NCI-H82 treated with DMSO at 0.1 percent for 48 hours (cell line): ENCODE measurements at regions not wholly inside any gene's neighbourhood (a gene's known extent, or its start where the extent isn't known, plus 50 kb on each side); places are given as distances from the start of the nearest gene placed in this dataset.
A peak's percentile ranks its signal among the peaks of the same experiment; 100 is the strongest.
"Not testable (repeated sequence)": the region's sequence is repeated elsewhere in the genome, so short reads cannot be mapped to it uniquely, and the experiment has no call there.

Experiments used
- DNase-seq: peaks from one replicate; lab custom pipeline; 2025; ENCODE audit not compliant: unreplicated experiment; lab: John Stamatoyannopoulos, UW

DNA sequence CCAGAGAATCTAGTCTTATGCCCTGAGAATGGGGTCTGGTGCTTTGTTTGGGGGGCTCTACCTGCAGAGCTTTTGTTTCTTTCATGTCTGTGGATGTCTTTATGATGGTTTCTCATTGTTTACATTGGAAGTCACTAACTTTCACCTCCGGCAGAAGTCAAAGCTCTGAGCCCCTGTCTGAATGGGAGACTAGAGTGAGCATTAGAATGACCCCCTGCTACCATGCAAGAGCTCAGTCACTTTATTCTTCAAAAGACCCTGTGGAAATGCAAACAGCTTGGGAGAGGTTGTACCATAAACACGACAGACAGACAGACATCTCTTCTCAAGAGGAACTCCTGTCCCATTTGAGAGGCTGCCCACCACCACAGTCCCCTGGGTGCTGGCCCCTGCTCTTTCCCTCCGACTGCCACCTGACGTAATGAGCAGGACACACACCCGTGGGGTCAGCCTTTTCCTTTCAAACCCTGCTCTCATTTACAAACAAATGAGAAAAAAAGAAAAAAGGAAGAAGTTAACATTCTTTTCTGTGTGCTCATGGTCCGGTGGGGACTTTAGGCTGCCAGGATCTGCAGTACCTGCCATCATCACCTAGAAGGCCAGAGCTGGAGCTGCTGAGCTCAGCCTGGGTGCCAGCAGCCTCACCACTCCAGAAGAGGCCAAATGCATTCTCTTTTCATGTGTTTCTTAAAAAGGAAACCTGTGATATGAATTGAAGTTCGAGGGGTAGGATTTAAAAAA is 91.6 kb downstream of the FZD1 start:
- no peak for DNase-seq

DNA sequence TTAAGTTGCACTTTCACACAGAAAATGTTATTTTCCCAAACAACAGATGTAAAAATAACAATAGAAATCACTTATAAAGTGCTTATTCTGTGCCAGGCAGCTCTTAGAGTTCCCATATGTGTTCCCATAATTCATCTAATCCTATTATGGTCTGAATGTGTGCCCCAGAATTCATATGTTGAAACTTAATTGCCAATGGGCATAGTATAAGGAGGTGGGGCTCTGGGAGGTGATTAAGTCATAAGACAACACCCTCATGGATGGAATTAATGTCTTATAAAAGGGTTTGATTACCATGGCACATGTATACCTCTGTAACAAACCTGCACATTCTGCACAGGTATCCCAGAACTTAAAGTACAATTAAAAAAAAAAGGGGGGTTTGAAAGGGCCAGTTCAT is 92.7 kb downstream of the FZD1 start:
- DNase-seq, result no peak

DNA sequence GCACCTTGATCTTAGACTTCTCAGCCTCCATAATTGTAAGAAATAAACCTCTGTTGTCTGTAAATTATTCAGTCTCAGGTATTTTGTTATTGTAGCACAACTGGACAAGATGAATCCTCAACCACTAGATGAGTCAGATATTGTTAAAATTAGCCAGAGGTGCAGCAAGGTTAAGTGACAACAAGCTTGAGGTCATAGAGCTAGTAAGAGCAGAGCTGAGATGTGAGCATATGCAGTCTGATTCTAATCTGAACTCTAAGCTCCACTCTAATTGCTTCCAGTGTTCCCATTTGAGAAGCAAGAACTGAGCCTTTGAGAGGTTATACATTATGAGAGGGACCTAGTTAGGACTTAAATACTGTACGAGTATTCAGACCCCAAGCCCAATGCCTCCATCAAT is 93.1 kb downstream of the FZD1 start:
- DNase-seq, result peak; percentile 74

DNA sequence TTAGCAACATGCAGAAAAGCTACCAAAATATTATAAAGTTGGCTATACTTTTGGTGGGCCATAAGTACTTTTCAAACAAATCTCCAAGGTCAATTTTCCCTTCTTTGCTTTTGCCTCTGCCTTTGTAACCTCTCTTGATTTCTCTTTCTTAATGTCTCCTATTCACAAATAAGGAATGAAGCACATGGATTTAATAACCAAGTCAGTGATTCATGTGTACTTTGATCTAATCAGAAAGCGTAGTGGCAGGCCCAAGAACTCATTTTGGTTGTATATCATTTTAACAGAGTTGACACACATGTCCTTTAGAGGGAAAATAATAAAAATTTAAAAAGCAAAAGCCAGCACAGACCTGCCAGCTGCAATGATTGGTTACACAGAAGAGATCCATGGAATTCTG is 93.7 kb downstream of the FZD1 start:
- DNase-seq, result no peak

DNA sequence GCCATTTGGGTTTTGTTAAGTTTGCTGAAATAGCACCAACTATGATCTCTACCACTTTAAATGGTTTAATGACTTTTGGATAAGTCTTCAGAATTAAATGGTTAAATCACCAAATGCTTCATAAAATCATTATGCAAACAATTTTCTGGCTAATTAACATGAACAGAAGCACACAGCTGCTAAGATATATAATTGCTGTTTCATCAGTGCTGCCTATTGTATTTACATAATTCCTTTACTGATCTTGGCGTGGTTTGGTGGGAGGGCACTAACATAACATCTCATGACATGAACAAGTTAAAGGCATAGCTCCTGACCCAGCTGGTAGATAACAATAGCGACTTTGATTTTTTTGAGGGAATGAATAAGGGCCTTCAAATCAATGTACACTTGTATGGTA is 94.1 kb downstream of the FZD1 start:
- DNase-seq, result no peak

DNA sequence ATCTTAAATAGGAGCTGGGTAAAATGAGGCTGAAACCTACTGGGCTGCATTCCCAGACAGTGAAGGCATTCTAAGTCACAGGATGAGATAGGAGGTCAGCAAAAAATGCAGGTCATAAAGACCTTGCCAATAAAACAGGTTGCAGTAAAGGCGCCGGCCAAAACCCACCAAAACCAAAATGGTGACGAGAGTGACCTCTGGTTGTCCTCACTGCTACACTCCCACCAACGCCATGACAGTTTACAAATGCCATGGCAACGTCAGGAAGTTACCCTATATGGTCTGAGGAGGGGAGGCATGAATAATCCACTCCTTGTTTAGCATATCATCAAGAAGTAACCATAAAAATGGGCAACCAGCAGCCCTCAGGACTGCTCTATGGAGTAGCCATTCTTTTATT is 100.9 kb downstream of the FZD1 start:
- DNase-seq, result not testable (repeated sequence)

DNA sequence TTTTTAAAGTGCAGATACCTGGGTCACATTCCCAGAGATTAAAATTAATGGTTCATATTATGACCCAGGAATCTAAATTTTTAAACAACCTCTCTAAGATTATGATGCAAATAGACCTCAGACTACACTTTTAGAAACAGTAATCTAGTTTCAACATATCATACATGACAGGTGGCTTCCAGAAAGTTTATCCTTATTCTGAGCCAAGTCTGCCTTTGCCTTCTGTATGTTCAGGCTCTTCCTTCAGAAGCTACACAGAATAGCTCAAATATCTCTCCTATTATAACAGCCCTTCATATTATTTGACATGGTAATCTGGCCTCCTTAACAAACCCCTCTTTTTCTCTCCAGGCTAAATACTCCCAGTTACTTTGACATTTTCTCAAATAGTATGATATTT is 101.9 kb downstream of the FZD1 start:
- no peak for DNase-seq

DNA sequence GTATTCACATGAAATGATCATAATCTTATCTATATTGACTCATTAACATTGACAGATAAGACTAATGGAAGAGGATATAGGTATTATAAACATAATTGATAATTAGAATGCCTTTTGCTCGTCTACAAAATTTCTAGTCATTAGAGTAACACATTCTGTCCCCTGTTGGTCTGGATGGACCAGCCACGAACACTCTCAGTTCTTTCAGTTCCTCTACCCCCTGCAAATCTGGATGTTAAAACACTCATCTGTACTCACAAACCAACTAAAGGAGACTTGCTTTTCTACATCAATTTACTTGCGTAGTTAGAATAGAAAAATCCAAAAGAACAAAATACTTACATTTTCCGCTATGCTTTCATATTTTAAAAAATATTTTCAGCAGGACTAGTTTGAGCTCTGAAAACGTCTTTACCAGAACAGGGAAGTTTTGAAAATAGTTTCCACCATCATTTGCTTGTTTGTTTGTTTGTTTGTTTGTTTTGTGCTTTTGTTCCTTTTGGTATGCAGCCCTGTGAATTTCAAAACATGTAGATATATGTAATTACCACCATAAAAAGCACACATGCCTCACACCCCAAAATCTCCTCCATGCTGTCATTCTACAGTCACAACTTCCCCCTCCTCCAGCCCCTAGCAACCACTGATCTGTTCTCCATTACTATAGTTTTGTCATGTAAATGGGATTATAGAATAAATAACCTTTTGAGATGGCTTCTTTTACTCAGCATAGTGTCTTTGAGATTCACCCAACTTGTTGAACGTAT is 103.8 kb downstream of the FZD1 start:
- DNase-seq, result no peak

DNA sequence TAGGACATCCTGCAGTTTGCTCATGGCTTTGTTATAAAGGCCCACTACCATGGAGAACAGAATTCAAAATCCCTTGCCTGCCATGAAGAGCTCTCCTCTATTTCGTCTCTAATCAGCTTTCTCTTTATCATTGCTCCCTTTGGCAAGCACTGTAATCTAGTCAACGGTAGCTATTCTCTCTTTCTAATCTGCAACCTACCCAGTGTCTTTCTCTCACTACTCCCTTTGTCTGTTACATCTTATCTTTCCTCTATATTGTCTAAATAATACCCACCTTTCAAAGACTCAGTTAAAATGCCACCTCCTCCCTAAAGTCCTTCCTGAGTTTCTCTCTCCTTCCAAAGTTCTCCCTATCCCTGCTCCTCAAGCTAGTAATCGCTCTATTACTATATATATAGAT is 108.1 kb downstream of the FZD1 start:
- DNase-seq, result peak; percentile 70

DNA sequence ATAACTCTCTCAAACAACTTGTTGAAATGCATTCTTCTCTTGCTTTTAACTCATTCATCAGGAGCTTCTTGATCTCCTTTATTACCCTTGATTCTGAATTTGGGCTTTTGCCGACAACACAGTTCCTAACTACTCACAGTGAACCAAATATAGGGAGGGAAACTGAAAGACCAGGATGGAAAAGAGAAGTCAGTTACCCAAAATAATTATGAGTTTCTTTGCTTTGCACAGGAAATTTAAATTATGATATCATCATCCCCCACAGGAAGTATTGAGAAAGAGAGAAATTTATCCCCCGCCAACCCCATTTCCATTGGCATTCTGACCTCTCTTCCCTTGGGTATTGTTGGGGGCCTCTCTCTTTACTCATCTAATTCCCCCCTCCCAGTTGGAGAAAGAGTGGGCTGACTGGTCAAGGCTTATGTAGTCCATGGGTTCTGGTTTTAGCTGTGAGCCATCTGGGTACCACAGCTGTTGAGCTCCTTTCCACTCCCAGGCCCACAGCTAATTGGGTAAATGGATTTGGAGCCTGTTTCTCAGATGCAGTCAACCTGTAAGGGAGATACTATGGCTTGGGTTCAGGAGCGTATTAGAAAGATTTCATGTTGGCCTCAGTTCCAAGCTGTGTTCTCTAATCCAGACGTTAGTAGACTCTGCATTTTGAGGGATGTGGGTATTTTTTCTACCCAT is 109.0 kb downstream of the FZD1 start:
- DNase-seq, result peak; percentile 99

DNA sequence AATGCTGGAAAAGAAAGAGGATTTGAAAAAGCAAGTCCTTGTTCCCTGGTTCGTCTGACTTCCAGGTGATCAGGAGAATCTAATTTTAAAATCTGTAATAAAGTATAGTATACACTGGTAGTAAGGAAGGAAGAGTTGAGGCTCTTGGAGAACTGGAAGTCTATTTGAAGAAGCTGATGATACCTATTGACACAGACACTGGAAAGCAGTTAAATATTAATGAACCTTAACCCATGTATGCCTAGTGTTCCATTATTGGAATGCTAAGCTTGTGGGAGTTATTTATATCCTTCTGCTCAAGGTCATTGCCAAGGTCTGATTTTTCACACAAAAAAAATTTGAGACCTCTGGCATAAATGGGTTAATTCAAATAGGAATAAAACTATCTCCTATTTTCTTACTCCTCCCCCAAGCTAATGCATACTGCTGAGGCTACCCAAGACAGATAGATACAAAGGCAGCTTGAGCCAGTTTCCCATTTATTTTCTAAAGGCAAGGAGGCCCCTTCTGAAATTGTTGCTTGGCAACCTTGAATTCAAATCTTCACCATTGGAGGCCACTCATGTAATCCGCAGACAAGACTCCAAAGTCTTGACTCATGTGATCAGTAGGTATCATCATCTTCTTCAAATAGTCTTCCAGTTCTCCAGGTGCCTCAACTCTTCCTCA is 110.2 kb downstream of the FZD1 start:
- DNase-seq, result no peak

DNA sequence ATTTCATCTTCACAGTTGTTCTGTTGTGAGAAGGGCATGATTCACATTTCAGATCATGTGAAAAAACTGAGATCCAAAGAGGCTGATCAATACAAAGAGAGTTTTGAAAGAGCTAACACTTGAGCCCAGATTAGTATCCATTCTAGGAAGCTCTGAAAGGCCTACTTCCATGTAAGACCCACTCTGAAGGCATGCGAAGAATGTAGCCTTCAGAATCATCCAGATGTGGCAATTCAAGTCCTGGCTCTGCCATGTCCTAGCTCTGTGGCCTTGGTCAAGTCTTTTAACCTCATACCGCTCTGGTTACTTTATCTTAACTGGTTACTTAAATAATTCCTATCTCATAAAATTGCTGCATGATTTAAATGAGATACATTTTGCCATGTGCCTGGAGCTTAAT is 111.1 kb downstream of the FZD1 start:
- no peak for DNase-seq

DNA sequence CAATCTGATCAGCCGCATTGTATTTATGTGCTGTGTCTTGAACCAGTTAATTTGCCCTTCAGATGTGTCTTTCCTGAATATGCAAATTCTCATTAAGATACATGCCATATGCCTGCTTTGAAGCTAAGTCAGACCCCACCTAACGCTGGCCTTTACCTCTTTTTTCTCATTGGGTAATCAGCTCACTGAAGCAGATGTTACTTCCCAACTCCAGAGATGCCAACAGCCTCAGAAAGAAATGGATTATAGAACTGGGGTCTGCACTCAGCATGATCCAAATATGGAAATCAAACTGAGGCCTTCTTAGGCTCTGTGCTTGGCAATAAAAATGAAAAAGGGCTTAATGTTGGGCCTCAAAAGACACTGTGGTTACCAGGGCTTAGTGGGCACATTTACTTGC is 113.9 kb downstream of the FZD1 start:
- DNase-seq, result peak; percentile 76

DNA sequence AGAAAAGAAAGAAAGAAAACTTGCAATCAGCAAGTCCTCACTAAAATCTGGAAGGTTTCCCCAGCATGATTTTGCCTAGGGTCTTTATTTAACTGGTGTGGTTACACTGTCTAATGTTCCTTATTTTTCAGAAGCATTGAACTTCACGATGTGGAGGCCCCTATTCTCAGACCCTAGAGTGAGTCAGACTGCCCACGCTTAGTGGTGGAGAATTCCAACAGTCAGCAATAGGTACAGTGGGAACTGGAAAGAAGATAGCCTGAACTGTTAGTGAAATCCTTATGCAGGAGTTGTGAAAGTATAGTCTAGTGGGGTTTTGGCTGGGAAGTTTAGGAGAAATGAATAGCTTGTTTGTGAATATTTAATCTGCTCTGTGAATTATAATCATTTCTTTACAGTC is 115.0 kb downstream of the FZD1 start:
- no peak for DNase-seq

DNA sequence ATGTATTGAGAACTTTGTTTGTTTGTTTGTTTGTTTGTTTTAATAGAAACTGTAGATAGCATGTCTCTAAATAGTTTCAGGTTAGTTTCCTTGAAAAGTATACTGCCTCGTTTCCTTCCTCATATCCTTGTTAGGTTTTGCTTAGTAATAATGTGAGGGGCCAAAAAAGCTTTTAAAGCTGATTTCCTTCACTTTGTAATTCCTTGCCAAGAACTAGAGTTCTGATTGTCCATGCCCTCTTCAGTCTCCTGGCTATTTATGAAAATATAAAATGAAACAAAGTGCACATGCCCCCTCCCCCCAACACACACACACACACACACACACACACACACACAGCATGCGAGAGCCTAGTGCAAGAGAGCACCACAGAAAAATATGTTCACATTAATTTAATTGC is 115.8 kb downstream of the FZD1 start:
- DNase-seq, result no peak

DNA sequence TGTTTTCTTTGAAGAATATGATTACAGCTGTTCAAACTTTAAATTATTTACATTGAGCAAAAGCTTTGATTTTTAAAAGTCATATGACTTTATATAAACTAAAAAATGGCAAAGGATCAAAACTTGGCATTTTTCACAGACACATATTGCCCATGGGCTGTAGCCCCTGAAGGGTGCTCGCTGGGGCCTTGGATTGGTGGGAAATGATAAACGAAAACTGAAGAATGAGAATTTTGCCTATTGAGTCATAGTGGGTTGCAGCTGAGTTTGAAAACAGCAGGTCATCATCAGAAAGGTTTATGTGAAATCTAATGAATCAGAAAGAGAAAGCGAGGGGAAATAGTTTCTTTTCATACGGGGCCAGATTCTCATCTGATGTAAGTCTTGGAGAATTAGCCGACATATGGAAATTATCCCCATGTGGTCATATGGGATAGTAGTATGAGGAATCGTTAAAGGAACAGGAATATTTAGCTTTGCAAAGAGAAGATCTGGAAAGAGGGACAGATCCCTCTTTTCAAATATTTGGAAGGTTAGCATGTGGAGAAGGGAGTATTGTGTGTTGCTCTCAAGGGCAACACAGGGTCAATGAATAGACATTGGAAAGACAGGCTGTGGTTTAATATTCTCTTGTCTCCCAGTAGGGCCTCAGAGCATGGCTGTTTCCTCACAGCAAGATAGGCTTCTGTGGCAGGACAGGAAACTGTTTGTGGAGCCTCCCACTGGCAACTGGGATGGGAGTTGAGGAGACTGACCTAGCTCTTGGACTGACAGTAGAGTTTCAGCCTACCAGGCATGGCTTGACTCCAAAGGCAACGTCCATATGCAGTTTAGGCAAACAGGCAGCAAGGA is 119.0 kb downstream of the FZD1 start:
- no peak for DNase-seq

DNA sequence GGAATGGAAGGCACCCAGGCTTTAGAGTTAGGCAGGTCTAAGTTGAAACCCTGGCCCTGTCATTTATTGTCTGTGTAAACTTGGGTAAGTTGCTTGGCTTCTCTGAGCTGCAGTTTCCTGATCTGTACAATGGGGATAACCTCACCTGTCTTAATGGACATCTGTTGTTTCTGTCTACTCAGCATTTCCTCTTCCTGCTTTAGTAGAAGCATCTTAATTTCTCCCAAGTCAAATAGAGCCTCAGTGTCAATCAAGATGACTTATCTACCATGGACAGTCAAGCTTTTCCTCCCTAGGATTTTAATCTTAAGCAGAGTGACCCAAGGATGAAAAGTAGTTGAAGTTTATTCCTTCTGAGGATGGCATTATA is 119.7 kb downstream of the FZD1 start:
- no peak for DNase-seq

DNA sequence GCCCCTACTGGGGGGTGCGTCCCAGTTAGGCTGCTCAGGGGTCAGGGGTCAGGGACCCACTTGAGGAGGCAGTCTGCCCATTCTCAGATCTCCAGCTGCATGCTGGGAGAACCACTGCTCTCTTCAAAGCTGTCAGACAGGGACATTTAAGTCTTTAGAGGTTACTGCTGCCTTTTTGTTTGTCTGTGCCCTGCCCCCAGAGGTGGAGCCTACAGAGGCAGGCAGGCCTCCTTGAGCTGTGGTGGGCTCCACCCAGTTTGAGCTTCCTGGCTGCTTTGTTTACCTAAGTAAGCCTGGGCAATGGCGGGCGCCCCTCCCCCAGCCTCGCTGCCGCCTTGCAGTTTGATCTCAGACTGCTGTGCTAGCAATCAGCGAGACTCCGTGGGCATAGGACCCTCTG is 130.5 kb downstream of the FZD1 start:
- DNase-seq, result not testable (repeated sequence)

DNA sequence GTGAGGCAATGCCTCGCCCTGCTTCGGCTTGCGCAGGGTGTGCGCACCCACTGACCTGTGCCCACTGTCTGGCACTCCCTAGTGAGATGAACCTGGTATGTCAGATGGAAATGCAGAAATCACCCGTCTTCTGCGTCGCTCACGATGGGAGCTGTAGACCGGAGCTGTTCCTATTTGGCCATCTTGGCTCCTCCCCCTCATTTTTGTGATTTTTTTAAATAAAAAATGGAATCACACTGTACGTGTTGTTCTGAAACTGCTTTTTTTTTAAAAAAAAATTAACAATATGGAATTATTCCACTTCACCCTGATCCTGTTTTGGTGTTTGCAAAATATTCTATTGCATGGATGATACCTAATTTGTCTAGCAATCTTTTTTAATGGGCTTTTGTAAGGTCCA is 131.1 kb downstream of the FZD1 start:
- DNase-seq, result not testable (repeated sequence)

DNA sequence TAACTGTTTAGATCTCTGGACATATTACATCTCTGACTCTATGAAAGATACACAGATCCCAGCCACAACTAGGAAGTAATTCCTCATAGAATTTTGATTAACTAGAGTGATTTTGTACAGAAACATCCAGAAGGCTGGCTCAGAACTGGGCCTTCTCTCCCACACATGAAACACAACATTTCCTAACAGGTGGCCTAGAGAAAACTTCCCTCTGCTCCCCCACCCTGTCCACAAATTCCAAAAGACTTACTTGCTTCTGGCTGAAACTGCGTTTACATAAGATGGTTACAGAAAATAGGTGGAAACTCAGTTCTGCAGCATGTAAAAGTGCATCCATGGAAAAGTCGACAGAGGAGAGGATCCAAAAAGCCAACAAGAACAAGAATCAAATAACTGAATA is 132.9 kb downstream of the FZD1 start:
- no peak for DNase-seq

DNA sequence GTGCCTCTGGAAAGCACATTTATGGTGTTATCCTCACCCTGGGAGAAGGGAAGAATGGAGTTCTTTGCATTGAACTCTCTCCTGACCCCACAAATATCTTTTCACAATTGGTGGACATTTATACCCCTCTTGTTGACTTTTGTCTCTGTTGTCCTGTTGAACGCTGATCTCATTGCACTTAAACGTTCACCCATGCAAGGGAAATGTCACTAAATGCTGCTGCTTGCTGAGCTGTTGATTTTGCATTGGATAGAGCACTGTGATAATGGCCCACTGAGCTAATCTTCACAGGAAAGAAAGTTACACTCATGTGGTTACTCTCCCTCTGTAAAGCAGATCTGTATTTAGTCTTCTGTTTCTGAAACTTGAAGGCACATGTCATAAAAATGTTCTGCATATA is 133.4 kb downstream of the FZD1 start:
- DNase-seq, result no peak
